SK-N-SH treated with all-trans-retinoic acid at 6 μM for 48 hours (cell line): ENCODE measurements at regions not wholly inside any gene's neighbourhood (a gene's known extent, or its start where the extent isn't known, plus 50 kb on each side); places are given as distances from the start of the nearest gene placed in this dataset.

Experiments
- TOX ChIP-seq: fragments of 250-450 bp; sonication (Bioruptor Pico); IDR thresholded peaks from 2 replicates; pipeline ENCODE4 v1.8.0; 2021; ENCODE audit warnings: mild to moderate bottlenecking, moderate library complexity, borderline replicate concordance
- ZFP3 ChIP-seq: fragments of 250-450 bp; sonication (Bioruptor Pico); IDR thresholded peaks from 2 replicates; pipeline ENCODE4 v1.5.0; 2020; ENCODE audit warnings: mild to moderate bottlenecking, moderate library complexity
- ZNF565 ChIP-seq: fragments of 450-650 bp; formaldehyde crosslinking; conservative IDR thresholded peaks from 2 replicates; pipeline ENCODE4 v1.5.0; 2020; ENCODE audit warnings: low read depth, mild to moderate bottlenecking, moderate library complexity
- ZNF70 ChIP-seq: fragments of 450-650 bp; formaldehyde crosslinking; IDR thresholded peaks from 2 replicates; pipeline ENCODE4 v1.5.0; 2020; ENCODE audit warnings: mild to moderate bottlenecking, moderate library complexity
- TF ChIP-seq, protein P1 (sequence below): fragments of 250-450 bp; sonication (Bioruptor Pico); IDR thresholded peaks from 2 replicates; pipeline ENCODE4 v1.5.1; 2021; ENCODE audit warnings: mild to moderate bottlenecking, moderate library complexity
- TF ChIP-seq, protein P2 (sequence below): fragments of 250-450 bp; sonication (Bioruptor Pico); IDR thresholded peaks from 2 replicates; pipeline ENCODE4 v1.5.1; 2020; ENCODE audit warnings: low read depth, mild to moderate bottlenecking, moderate library complexity

DNA sequence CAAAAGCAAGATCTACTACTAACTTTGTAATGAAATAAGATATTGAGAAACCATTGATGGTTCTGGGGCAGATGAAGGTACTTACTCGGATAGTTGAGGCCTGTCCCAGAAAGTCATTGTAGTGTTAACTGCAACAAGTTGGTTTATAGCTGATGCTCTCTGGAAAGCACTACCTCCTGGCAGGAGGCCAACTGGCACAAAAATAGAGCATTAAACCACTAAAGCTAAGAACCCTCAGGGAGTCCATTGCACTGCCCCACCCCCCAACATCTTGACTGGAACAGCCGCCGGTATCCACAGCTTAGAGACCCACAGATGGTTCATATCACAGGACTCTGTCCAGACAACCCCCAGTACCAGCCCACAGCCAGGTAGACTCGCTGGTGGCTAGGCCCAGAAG lies 552.5 kb upstream of the CRIM1 start:
- TF ChIP-seq ZNF565 (CRISPR knock-in tag): no peak
- TF ChIP-seq ZFP3 (CRISPR knock-in tag): no peak
- no peak for TF ChIP-seq TOX
- TF ChIP-seq, protein P1, sequence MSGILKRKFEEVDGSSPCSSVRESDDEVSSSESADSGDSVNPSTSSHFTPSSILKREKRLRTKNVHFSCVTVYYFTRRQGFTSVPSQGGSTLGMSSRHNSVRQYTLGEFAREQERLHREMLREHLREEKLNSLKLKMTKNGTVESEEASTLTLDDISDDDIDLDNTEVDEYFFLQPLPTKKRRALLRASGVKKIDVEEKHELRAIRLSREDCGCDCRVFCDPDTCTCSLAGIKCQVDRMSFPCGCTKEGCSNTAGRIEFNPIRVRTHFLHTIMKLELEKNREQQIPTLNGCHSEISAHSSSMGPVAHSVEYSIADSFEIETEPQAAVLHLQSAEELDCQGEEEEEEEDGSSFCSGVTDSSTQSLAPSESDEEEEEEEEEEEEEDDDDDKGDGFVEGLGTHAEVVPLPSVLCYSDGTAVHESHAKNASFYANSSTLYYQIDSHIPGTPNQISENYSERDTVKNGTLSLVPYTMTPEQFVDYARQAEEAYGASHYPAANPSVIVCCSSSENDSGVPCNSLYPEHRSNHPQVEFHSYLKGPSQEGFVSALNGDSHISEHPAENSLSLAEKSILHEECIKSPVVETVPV: no peak
- TF ChIP-seq, protein P2, sequence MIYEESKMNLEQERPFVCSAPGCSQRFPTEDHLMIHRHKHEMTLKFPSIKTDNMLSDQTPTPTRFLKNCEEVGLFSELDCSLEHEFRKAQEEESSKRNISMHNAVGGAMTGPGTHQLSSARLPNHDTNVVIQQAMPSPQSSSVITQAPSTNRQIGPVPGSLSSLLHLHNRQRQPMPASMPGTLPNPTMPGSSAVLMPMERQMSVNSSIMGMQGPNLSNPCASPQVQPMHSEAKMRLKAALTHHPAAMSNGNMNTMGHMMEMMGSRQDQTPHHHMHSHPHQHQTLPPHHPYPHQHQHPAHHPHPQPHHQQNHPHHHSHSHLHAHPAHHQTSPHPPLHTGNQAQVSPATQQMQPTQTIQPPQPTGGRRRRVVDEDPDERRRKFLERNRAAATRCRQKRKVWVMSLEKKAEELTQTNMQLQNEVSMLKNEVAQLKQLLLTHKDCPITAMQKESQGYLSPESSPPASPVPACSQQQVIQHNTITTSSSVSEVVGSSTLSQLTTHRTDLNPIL: no peak
- TF ChIP-seq ZNF70 (CRISPR knock-in tag): no peak
